ENCODE measurements at regions not wholly inside any gene's neighbourhood (a gene's known extent, or its start where the extent isn't known, plus 50 kb on each side); places are given as distances from the start of the nearest gene placed in this dataset.

GRCh38 chr2:2879071-2879470 lies 498.5 kb downstream of the EIPR1 start:
- TF ChIP-seq, protein P1, sequence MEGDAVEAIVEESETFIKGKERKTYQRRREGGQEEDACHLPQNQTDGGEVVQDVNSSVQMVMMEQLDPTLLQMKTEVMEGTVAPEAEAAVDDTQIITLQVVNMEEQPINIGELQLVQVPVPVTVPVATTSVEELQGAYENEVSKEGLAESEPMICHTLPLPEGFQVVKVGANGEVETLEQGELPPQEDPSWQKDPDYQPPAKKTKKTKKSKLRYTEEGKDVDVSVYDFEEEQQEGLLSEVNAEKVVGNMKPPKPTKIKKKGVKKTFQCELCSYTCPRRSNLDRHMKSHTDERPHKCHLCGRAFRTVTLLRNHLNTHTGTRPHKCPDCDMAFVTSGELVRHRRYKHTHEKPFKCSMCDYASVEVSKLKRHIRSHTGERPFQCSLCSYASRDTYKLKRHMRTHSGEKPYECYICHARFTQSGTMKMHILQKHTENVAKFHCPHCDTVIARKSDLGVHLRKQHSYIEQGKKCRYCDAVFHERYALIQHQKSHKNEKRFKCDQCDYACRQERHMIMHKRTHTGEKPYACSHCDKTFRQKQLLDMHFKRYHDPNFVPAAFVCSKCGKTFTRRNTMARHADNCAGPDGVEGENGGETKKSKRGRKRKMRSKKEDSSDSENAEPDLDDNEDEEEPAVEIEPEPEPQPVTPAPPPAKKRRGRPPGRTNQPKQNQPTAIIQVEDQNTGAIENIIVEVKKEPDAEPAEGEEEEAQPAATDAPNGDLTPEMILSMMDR (conservative IDR thresholded peaks at IDR 0.05; ENCODE audit: low read depth, low read length) = no peak
- no peak for DNase-seq (ENCODE audit: low read depth)
- no peak overlapping the region for H3K4me3 ChIP-seq (ENCODE audit: low read depth, low read length)

DNA sequence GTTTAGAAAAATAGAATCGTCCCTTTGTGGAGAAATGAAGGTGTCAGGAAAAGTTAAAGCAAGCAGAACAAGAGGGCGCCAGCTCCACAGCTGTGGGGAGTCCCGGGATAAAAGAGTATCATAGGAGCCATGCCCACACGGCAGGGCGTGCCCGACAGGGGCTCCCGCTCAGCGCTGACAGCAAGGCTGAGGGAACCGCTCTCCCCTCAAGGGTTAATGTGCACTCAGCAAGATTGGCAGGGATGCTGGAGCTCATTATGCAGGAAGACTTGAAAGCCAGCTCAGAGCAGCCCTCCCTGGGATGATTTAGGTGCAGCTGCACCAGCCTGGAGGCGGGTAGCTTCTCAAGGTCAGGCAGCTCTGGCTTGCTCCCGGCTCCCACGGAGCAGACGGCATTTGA lies 500.2 kb downstream of the EIPR1 start:
- TF ChIP-seq, protein P1 (conservative IDR thresholded peaks at IDR 0.05; ENCODE audit: low read depth, low read length) = no peak
- no peak overlapping the region for H3K4me3 ChIP-seq (ENCODE audit: low read depth, low read length)
- no peak for DNase-seq (ENCODE audit: low read depth)

GRCh38 chr2:2876331-2877221 lies 501.0 kb downstream of the EIPR1 start:
- TF ChIP-seq, protein P1 (conservative IDR thresholded peaks at IDR 0.05; ENCODE audit: low read depth, low read length) = no peak
- DNase-seq (ENCODE audit: low read depth) = no peak
- H3K4me3 ChIP-seq (ENCODE audit: low read depth, low read length) = no peak overlapping the region

- no peak overlapping the region for H3K4me3 ChIP-seq (ENCODE audit: low read depth, low read length)
- TF ChIP-seq, protein P1 (conservative IDR thresholded peaks at IDR 0.05; ENCODE audit: low read depth, low read length) = no peak
- DNase-seq (ENCODE audit: low read depth) = no peak
Measured at GRCh38 chr2:2875831-2876230, 501.8 kb downstream of the EIPR1 start.

DNA sequence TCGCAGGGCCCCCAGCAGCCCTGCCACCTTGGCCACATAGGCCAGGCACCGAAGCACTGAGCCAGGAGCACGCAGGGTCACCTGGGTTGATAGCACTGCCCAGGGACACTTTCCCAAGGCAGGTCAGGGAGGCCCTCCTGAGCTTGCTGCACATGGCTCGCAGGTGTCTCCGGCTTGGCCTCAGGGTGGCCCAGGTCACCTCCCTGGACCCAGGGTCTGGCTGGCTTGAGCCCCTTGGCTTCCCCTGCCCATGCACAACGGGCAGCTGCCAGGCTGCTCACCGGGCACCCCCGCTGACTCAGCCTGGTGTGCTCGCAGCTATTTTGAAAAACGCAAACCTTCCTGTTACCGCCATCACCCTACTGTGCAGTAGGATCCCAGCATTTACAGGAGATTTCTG lies 502.3 kb downstream of the EIPR1 start:
- TF ChIP-seq, protein P1 (conservative IDR thresholded peaks at IDR 0.05; ENCODE audit: low read depth, low read length) = no peak
- no peak overlapping the region for H3K4me3 ChIP-seq (ENCODE audit: low read depth, low read length)
- no peak for DNase-seq (ENCODE audit: low read depth)

DNA sequence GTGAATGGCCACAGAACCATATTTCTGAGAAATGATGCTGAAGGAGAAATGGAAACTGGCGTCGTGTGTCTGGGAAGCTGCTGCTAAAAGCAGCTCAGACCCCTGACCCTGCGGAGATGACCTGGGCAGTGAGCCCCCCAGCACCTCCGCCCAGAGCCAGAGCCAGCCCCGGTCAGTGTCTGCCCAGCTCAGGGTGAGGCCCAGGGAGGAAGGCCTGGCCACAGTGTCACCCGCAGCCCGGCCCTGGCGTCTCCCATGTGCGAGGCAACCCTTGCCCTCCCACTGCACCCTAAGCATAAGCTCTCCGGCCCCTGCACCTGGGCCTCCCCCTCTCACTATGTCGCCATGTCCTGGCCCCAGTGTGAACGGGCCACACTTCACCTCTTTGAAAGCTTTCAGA lies 502.8 kb downstream of the EIPR1 start:
- no peak for DNase-seq (ENCODE audit: low read depth)
- no peak overlapping the region for H3K4me3 ChIP-seq (ENCODE audit: low read depth, low read length)

More for the DNA sequence above, 502.8 kb downstream of the EIPR1 start:
- TF ChIP-seq, protein P1 (conservative IDR thresholded peaks at IDR 0.05; ENCODE audit: low read depth, low read length) = no peak

All from choroid plexus epithelial cell (primary cell).